ENCODE measurements at regions not wholly inside any gene's neighbourhood (a gene's known extent, or its start where the extent isn't known, plus 50 kb on each side); places are given as distances from the start of the nearest gene placed in this dataset.

GRCh38 chr12:89015419-89015818 is 336.9 kb downstream of the DUSP6 start:
- no peak for TF ChIP-seq CTCF (IDR thresholded peaks at IDR 0.05)
- TF ChIP-seq POLR2A (IDR thresholded peaks at IDR 0.05) = no peak
- ATAC-seq (no peak), DNase-seq (no peak)
- no peak overlapping the region for H3K4me3 ChIP-seq
- WGBS, 4 donors = 88 to 92% (median 90%) methylated on average over 1 of the region's 1 CpG
- H3K9me3 ChIP-seq = no peaks in the 10 kb centered on the region
- no peaks in the 10 kb centered on the region for H3K36me3 ChIP-seq
- no peaks in the 10 kb centered on the region for H3K27me3 ChIP-seq
- intact Hi-C loops (cut with DNase I) = loop anchor here in 5 of 10 donors (5.0 to 10.0 kb wide), 2 partner anchors 512 to 949 kb away; partner anchors contain the start of gene POC1B (in 4 of the 5)
- H3K4me1 ChIP-seq = peaks cover 0 to 10% (median 5%) of the 10 kb centered on the region in 12 donors
- H3K27ac ChIP-seq = no peak overlapping the region

- TF ChIP-seq CTCF (IDR thresholded peaks at IDR 0.05) (no peak), POLR2A (IDR thresholded peaks at IDR 0.05) (no peak)
- peaks cover 0 to 2% (median 0%) of the 10 kb centered on the region in 12 donors for H3K4me1 ChIP-seq
- intact Hi-C loops (cut with DNase I) = loop anchor here in 7 of 10 donors (5.0 to 10.0 kb wide), 6 partner anchors 364 to 884 kb away; partner anchors contain the start of genes KITLG (in 2 of the 7), CEP290 (in 1 of the 7) and TMTC3 (in 1 of the 7)
- H3K36me3 ChIP-seq = no peaks in the 10 kb centered on the region
- no peaks in the 10 kb centered on the region for H3K9me3 ChIP-seq
- no peak overlapping the region for H3K27ac ChIP-seq
- DNase-seq = no peak
- WGBS, 4 donors = 45 to 63% (median 50%) methylated on average over 2 of the region's 2 CpGs
- ATAC-seq = no peak
- H3K27me3 ChIP-seq = no peaks in the 10 kb centered on the region
- no peak overlapping the region for H3K4me3 ChIP-seq
Measured at GRCh38 chr12:88998421-88998820, 353.9 kb downstream of the DUSP6 start.

GRCh38 chr12:88996200-88996788 is 356.0 kb downstream of the DUSP6 start:
- ATAC-seq = no peak
- WGBS, 4 donors = 94 to 98% (median 96%) methylated on average over 2 of the region's 2 CpGs
- no peak for TF ChIP-seq POLR2A (IDR thresholded peaks at IDR 0.05)
- TF ChIP-seq CTCF (IDR thresholded peaks at IDR 0.05) = no peak
- intact Hi-C loops (cut with DNase I) = loop anchor here in 7 of 10 donors (5.0 to 10.0 kb wide), 6 partner anchors 361 to 881 kb away; partner anchors contain the start of genes KITLG (in 2 of the 7), CEP290 (in 1 of the 7) and TMTC3 (in 1 of the 7)
- DNase-seq = no peak
- no peak overlapping the region for H3K4me3 ChIP-seq
- no peak overlapping the region for H3K27ac ChIP-seq
- peaks cover 0 to 5% (median 0%) of the 10 kb centered on the region in 12 donors for H3K4me1 ChIP-seq
- no peaks in the 10 kb centered on the region for H3K9me3 ChIP-seq
- no peaks in the 10 kb centered on the region for H3K27me3 ChIP-seq
- H3K36me3 ChIP-seq = no peaks in the 10 kb centered on the region

- Histone ChIP-seq H3K9me3 (no peaks in the 10 kb centered on the region), H3K27ac (no peak overlapping the region), H3K27me3 (no peaks in the 10 kb centered on the region), H3K4me3 (no peak overlapping the region), H3K36me3 (no peaks in the 10 kb centered on the region), H3K4me1 (peaks cover 0 to 5% (median 0%) of the 10 kb centered on the region in 12 donors)
- ATAC-seq (no peak), DNase-seq (no peak)
- 68 to 77% (median 73%) methylated on average over 1 of the region's 1 CpG for WGBS, 4 donors
- intact Hi-C loops (cut with DNase I) = loop anchor here in 8 of 10 donors (2.0 to 10.0 kb wide), 11 partner anchors 360 to 883 kb away; partner anchors contain the start of genes KITLG (in 5 of the 8), CEP290 (in 1 of the 8) and TMTC3 (in 1 of the 8)
- no peak for TF ChIP-seq POLR2A (IDR thresholded peaks at IDR 0.05)
Measured at GRCh38 chr12:88994971-88995370, 357.3 kb downstream of the DUSP6 start.

Data from heart left ventricle (tissue), 16 donors.